ENCODE measurements at regions not wholly inside any gene's neighbourhood (a gene's known extent, or its start where the extent isn't known, plus 50 kb on each side); places are given as distances from the start of the nearest gene placed in this dataset.

DNA sequence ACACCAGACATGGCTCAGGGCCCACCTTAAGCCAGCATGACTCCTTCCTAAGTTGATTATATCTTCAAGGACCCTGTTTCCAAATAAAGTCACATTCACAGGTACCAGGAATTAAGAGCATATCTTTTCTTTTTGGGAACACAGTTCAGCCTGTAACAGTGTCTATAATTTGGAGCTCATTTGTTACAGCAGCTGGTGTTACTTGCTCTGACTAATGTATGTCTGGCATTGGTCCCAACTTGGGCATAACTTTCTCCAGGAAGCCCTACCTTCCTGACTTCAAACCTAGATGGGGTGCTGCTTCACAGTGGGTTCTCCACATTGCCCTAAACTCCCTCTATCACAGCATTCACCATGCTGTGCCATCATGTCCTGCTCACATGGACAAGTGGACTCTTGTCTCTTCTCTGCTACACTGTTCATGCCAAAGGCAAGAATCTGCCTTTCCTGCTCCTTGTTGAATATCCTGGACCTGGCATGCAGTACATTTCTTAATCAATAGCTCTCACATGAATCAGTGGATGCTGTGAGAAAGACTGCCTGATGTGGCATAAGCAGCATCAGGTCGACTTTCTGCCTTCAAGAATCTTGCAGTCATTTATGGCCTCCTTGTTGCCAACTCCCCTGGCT, 117.4 kb upstream of the FOXA2 start:
- TF ChIP-seq, protein P1, sequence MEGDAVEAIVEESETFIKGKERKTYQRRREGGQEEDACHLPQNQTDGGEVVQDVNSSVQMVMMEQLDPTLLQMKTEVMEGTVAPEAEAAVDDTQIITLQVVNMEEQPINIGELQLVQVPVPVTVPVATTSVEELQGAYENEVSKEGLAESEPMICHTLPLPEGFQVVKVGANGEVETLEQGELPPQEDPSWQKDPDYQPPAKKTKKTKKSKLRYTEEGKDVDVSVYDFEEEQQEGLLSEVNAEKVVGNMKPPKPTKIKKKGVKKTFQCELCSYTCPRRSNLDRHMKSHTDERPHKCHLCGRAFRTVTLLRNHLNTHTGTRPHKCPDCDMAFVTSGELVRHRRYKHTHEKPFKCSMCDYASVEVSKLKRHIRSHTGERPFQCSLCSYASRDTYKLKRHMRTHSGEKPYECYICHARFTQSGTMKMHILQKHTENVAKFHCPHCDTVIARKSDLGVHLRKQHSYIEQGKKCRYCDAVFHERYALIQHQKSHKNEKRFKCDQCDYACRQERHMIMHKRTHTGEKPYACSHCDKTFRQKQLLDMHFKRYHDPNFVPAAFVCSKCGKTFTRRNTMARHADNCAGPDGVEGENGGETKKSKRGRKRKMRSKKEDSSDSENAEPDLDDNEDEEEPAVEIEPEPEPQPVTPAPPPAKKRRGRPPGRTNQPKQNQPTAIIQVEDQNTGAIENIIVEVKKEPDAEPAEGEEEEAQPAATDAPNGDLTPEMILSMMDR (IDR thresholded peaks at IDR 0.05): no peak
- no peak for TF ChIP-seq ZFX (IDR thresholded peaks at IDR 0.05; ENCODE audit: borderline replicate concordance)
